ENCODE measurements at regions not wholly inside any gene's neighbourhood (a gene's known extent, or its start where the extent isn't known, plus 50 kb on each side); places are given as distances from the start of the nearest gene placed in this dataset.

GRCh38 chr10:111479966-111480365 is 403.1 kb downstream of the ADRA2A start:
- intact Hi-C loops (cut with DNase I), result no loop called here
- no peak for DNase-seq

GRCh38 chr10:111481261-111481826 is 404.5 kb downstream of the ADRA2A start:
- intact Hi-C loops (cut with DNase I), result no loop called here
- no peak for DNase-seq

- DNase-seq, result no peak
- intact Hi-C loops (cut with DNase I), result no loop called here
Measured at GRCh38 chr10:111481866-111482265, 405.0 kb downstream of the ADRA2A start.

GRCh38 chr10:111482621-111483216 is 405.9 kb downstream of the ADRA2A start:
- DNase-seq, result no peak
- intact Hi-C loops (cut with DNase I), result no loop called here

GRCh38 chr10:111485767-111486166 is 408.9 kb downstream of the ADRA2A start:
- DNase-seq, result no peak
- intact Hi-C loops (cut with DNase I), result no loop called here

GRCh38 chr10:111486346-111486745 is 409.5 kb downstream of the ADRA2A start:
- no peak for DNase-seq
- intact Hi-C loops (cut with DNase I), result no loop called here

GRCh38 chr10:111488668-111489067 is 411.8 kb downstream of the ADRA2A start:
- intact Hi-C loops (cut with DNase I), result no loop called here
- DNase-seq, result no peak

- intact Hi-C loops (cut with DNase I), result no loop called here
- no peak for DNase-seq
Measured at GRCh38 chr10:111491154-111491553, 414.3 kb downstream of the ADRA2A start.

- intact Hi-C loops (cut with DNase I), result no loop called here
- no peak for DNase-seq
Measured at GRCh38 chr10:111493024-111493625, 416.3 kb downstream of the ADRA2A start.

GRCh38 chr10:111498560-111498959 is 421.7 kb downstream of the ADRA2A start:
- intact Hi-C loops (cut with DNase I), result no loop called here
- no peak for DNase-seq

- intact Hi-C loops (cut with DNase I), result no loop called here
- DNase-seq, result no peak
Measured at GRCh38 chr10:111504376-111504775, 427.5 kb downstream of the ADRA2A start.

- no peak for DNase-seq
- intact Hi-C loops (cut with DNase I), result no loop called here
Measured at GRCh38 chr10:111506266-111507034, 429.6 kb downstream of the ADRA2A start.

- no peak for DNase-seq
- intact Hi-C loops (cut with DNase I), result no loop called here
Measured at GRCh38 chr10:111511751-111512150, 434.9 kb downstream of the ADRA2A start.

- DNase-seq, result no peak
- intact Hi-C loops (cut with DNase I), result no loop called here
Measured at GRCh38 chr10:111515264-111515663, 438.4 kb downstream of the ADRA2A start.

GRCh38 chr10:111515706-111516105 is 438.9 kb downstream of the ADRA2A start:
- DNase-seq, result no peak
- intact Hi-C loops (cut with DNase I), result no loop called here

GRCh38 chr10:111516144-111516543 is 439.3 kb downstream of the ADRA2A start:
- DNase-seq, result no peak
- intact Hi-C loops (cut with DNase I), result no loop called here

GRCh38 chr10:111522141-111522540 is 445.3 kb downstream of the ADRA2A start:
- intact Hi-C loops (cut with DNase I), result no loop called here

GRCh38 chr10:111522551-111522950 is 445.7 kb downstream of the ADRA2A start:
- DNase-seq, result no peak
- intact Hi-C loops (cut with DNase I), result no loop called here

More at GRCh38 chr10:111522141-111522540, 445.3 kb downstream of the ADRA2A start:
- DNase-seq, result no peak

- no peak for DNase-seq
- intact Hi-C loops (cut with DNase I), result no loop called here
Measured at GRCh38 chr10:111523016-111523415, 446.2 kb downstream of the ADRA2A start.

GRCh38 chr10:111524134-111524533 is 447.3 kb downstream of the ADRA2A start:
- intact Hi-C loops (cut with DNase I), result no loop called here
- DNase-seq, result no peak
